GM23248 (cell line): ENCODE measurements at regions not wholly inside any gene's neighbourhood (a gene's known extent, or its start where the extent isn't known, plus 50 kb on each side); places are given as distances from the start of the nearest gene placed in this dataset.

ENCODE experiments used
- EZH2 ChIP-seq: fragments of 200-600 bp; sonication (generic); IDR thresholded peaks from 2 replicates; pipeline ENCODE4 v1.6.1; 2018; ENCODE audit warnings: antibody characterized with exemption, mild to moderate bottlenecking; ENCODE audit not compliant: insufficient read depth, poor library complexity, severe bottlenecking
- EZH2phosphoT487 ChIP-seq: fragments of 200-600 bp; sonication (generic); IDR thresholded peaks from 2 replicates; pipeline ENCODE4 v1.6.1; 2018; ENCODE audit warnings: antibody characterized with exemption, moderate library complexity, mild to moderate bottlenecking, low read depth; ENCODE audit not compliant: insufficient read depth

DNA sequence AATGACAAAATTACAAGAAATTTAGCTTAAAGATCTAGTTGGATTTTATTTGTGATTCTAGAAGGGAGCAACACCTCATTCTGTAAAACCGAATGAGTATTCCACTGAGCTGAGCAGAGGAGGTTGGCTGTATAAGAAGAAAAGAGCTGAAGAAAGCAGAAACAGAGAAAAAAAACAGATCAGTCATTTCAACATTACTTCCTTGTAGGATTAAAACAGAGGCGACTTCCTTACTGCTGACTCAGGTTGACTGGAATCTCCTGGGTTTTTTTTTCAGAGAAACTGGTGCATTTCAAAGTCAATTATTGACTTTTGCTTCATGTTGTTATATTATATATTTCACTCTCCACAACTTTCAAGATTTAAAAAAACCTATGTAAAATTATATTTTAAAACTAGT lies 368.1 kb upstream of the UBE2E2 start:
- TF ChIP-seq EZH2phosphoT487, result no peak
- no peak for TF ChIP-seq EZH2
